H7 (cell line): ENCODE measurements at regions not wholly inside any gene's neighbourhood (a gene's known extent, or its start where the extent isn't known, plus 50 kb on each side); places are given as distances from the start of the nearest gene placed in this dataset.

Experiments
- DNase-seq: peaks from one replicate; pipeline ENCODE4 v3.0.0; 2012
- H3K27me3 ChIP-seq: 2 replicates; pipeline ENCODE4 v1.6.0; 2011; ENCODE audit warnings: mild to moderate bottlenecking, low read length; ENCODE audit not compliant: control insufficient read depth, insufficient read depth
- H3K36me3 ChIP-seq: replicated peaks from 2 replicates; pipeline ENCODE4 v1.5.1; 2011; ENCODE audit warnings: low read length; ENCODE audit not compliant: control insufficient read depth, insufficient read depth
- H3K4me3 ChIP-seq: 2 replicates; pipeline ENCODE4 v1.5.1; 2011; ENCODE audit warnings: low read depth, mild to moderate bottlenecking, control low read depth, low read length, moderate library complexity; ENCODE audit not compliant: insufficient read depth

GRCh38 chr2:121944072-121944831 lies 188.8 kb downstream of the TSN start:
- Histone ChIP-seq H3K4me3 (no peak overlapping the region), H3K36me3 (no peaks in the 10 kb centered on the region), H3K27me3 (no peaks in the 10 kb centered on the region)
- no peak for DNase-seq

DNA sequence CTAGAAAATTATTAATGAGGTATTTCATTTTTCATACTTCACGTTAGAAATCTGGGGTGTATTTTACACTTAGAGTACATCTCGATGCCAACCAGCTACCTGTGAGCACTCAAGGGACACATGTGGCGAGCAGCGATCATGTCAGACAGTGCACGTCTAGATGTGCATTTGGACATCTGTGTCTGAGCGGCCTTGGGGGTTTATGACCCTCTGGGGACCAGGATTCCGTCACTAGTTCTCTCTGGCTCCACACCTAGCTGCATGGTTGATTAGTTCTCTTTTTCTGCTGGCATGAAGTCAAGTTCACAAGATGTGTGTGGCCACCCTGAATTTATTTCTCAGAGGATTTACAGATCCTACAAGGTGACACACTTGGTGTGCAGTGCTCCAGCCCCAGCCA lies 192.2 kb downstream of the TSN start:
- Histone ChIP-seq H3K4me3 (no peak overlapping the region), H3K36me3 (no peaks in the 10 kb centered on the region), H3K27me3 (no peaks in the 10 kb centered on the region)
- DNase-seq = no peak

- no peak for DNase-seq
- Histone ChIP-seq H3K4me3 (no peak overlapping the region), H3K27me3 (no peaks in the 10 kb centered on the region), H3K36me3 (no peaks in the 10 kb centered on the region)
Observed at GRCh38 chr2:121949271-121949670, 193.8 kb downstream of the TSN start.

DNA sequence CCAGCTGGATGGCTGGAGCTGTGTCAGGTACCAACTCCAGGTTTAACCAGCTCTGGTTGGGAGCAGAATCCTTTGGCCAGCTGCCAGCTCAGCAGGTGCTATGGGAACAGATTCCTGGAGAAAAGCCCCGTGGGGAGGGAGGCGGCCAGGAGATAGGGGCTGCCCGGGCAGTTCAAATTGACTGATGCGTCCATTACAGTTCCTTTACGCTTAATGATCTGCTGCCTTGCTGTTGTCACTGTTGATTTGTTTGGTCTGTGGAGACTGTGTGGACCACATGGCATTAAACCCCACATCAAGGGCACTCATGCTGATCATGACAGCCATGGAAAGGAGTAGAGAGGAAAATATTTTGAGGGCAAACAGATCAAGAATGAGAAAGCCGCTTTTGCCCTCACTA lies 200.0 kb downstream of the TSN start:
- Histone ChIP-seq H3K36me3 (no peaks in the 10 kb centered on the region), H3K4me3 (no peak overlapping the region), H3K27me3 (no peaks in the 10 kb centered on the region)
- peak; percentile 37 for DNase-seq

- no peak for DNase-seq
- no peaks in the 10 kb centered on the region for H3K27me3 ChIP-seq
- H3K36me3 ChIP-seq = no peaks in the 10 kb centered on the region
- H3K4me3 ChIP-seq = no peak overlapping the region
Observed at GRCh38 chr2:121955872-121956271, 200.4 kb downstream of the TSN start.

GRCh38 chr2:121960251-121960650 lies 204.8 kb downstream of the TSN start:
- no peak overlapping the region for H3K4me3 ChIP-seq
- H3K27me3 ChIP-seq = no peaks in the 10 kb centered on the region
- H3K36me3 ChIP-seq = no peaks in the 10 kb centered on the region
- peak; percentile 9 for DNase-seq

DNA sequence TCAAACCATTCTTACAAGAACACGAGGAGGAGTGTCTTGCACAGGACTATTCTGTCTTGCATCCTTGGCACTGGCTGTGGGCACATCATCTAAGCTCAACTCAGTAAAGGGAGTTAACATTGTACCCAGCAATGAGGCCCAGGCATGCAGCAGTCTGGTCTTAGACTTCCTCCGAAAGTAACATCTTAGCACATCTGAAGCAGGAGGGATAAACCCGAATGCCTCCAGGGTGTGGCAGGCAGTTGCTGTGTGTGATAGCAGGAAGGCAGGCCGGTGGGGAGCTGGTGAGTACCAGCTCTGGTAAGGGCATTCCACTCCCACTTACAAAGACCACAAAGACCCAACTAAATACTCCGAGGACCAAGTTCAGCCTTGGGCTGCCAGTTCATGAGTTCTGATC lies 206.3 kb downstream of the TSN start:
- Histone ChIP-seq H3K27me3 (no peaks in the 10 kb centered on the region), H3K36me3 (no peaks in the 10 kb centered on the region), H3K4me3 (no peak overlapping the region)
- DNase-seq = peak; percentile 3

DNA sequence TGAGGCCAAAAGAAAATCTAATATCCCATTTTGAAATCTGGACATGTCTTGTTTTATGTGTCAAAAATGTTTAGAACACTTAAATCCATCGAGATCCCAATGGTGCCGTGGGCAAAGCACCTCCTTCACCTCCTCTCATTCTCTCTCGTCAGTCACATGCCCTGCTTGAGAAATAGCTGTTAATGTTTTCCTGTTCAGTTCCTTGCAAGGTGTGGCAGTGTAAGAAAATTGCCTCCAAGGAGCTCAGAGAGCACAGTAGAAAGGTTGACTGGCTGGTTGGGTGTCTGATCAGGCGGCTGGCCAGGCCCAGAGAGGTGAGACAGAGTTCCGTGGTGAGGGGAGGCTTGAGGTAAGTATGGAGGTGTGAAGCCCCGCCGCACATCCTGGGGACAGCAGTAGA lies 210.2 kb downstream of the TSN start:
- H3K36me3 ChIP-seq = no peaks in the 10 kb centered on the region
- no peak for DNase-seq
- H3K27me3 ChIP-seq = no peaks in the 10 kb centered on the region
- no peak overlapping the region for H3K4me3 ChIP-seq

- DNase-seq = no peak
- Histone ChIP-seq H3K27me3 (no peaks in the 10 kb centered on the region), H3K36me3 (no peaks in the 10 kb centered on the region), H3K4me3 (no peak overlapping the region)
Observed at GRCh38 chr2:121966663-121967062, 211.2 kb downstream of the TSN start.

- DNase-seq = no peak
- H3K27me3 ChIP-seq = no peaks in the 10 kb centered on the region
- H3K4me3 ChIP-seq = no peak overlapping the region
- no peaks in the 10 kb centered on the region for H3K36me3 ChIP-seq
Observed at GRCh38 chr2:121969166-121969565, 213.7 kb downstream of the TSN start.

DNA sequence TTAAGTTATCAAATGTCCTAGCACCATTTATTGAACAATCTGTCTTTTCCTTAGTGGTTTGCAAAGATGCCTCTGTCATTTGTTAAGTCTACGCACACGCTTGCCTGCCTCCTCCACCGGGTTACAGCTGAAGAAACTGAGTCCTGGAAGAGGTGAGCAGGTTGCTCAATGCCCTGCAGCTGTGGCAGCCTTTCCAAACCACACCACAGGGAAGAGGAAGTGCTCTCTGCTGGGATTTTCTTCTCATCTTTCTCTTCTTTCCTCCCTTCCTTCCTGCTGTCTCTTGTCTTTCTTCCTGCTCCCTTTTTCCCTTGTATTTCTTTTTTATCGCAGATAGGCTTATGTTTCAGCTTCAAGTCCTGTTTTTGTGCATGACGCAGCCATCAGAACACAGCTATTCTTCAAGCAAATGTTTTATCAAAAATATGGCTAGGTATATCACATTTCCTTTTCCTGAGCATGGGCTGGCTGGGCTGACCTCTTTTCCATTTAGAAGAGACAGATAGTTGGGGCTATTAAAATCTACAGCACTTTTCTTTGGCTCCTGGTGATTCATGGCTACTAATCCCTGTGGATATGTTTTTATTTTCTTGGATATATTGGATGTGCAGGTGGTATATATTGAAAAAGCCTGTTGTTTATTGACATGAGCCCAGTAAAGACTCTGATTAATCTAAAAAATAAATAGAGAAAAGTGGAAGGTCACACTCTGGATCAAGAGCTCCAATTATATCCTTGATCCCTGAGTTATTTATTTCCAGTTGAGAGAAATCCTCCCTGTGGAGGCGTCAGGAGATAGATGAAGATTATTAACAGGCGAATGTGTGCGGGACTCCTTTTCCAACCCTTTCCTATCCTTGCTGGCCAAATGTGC lies 214.6 kb downstream of the TSN start:
- Histone ChIP-seq H3K4me3 (no peak overlapping the region), H3K36me3 (no peaks in the 10 kb centered on the region), H3K27me3 (no peaks in the 10 kb centered on the region)
- no peak for DNase-seq

GRCh38 chr2:121972203-121972602 lies 216.8 kb downstream of the TSN start:
- Histone ChIP-seq H3K4me3 (no peak overlapping the region), H3K36me3 (no peaks in the 10 kb centered on the region), H3K27me3 (no peaks in the 10 kb centered on the region)
- peak; percentile 1 for DNase-seq

DNA sequence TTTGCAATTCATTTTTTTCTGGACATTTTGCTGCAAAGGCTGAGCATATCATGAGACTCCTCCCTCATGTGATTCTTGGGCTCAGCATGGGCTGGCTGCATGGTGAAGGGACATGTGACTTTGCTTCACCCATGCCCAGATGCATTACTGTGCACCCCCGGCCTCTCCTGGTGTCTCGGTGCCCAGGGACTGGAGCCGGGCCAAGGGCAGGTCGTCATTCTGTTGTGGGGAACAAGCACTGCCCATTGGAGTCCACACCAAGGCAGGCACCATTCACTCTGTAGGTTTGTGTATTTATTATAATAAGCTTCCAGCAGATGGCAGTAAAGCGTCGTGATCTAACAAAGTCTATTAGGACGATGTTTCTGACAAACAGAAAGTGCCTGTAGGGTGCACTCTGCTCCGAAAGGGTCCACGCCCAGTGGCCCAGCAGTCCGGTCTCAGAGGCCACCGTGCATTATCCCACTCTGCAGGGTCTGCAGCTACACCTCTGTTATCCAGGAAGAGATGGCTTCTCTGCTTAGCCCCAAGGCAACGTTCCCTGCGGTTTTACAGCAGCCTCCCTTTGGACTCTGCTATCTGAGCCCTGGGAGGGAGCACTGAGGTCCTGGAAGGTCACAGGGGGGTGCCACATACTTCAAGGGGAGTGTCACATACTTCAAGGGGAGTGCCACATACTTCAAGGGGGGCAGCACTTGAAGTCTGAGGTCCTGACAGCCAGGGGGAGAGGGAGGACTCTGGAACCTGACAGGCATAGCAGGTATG lies 219.6 kb downstream of the TSN start:
- peak; percentile 84 for DNase-seq
- H3K4me3 ChIP-seq = no peak overlapping the region

DNA sequence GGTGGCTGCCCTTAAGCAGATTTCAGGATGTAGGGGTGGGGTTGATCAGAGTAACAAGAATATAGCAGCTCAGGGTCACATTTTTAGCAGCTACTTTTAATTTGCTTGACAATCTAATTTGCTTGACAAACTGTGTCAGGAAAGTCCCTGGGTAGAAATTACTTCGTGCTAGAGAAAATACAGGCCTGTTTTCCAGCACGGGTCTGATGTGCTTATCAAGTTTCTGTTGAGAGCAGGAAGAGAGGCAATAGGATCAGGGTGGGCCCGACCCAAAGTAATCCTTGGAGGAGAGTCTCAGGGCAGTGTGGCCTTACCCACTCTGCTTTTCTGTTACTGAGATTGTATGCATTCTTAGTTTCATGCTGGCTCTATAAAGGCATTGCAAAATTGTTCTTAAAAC lies 221.5 kb downstream of the TSN start:
- Histone ChIP-seq H3K36me3 (no peaks in the 10 kb centered on the region), H3K27me3 (no peaks in the 10 kb centered on the region), H3K4me3 (no peak overlapping the region)
- DNase-seq = peak; percentile 1

More for the DNA sequence above, 219.6 kb downstream of the TSN start:
- Histone ChIP-seq H3K36me3 (no peaks in the 10 kb centered on the region), H3K27me3 (no peaks in the 10 kb centered on the region)
